HCT116 (cell line): ENCODE measurements at regions not wholly inside any gene's neighbourhood (a gene's known extent, or its start where the extent isn't known, plus 50 kb on each side); places are given as distances from the start of the nearest gene placed in this dataset.

Source experiments
- ATAC-seq: fragments of 200-7000 bp; cut with Tn5 transposase; 2 replicates; pipeline ENCODE4 v1.9.1; 2020; ENCODE audit warnings: mild to moderate bottlenecking, moderate library complexity
- BruUV-seq: library from RNA; stranded (reverse); fragments of 400-500 nt; replicated peaks from 2 replicates; lab custom pipeline; 2021; lab: Mats Ljungman, UMichigan
- CTCF ChIA-PET: fragments of 300-600 bp; sonication (Branson Sonifier 250); formaldehyde crosslinking; loops from one replicate; lab custom pipeline; 2021; ENCODE audit warnings: antibody characterized with exemption; lab: Charles Lee
- POLR2A ChIA-PET: fragments of 300-600, 350-600 bp; sonication (Branson Sonifier 250); formaldehyde crosslinking; loops from one replicate; lab custom pipeline; 2021; ENCODE audit warnings: antibody characterized with exemption; lab: Charles Lee
- RAD21 ChIA-PET, 2 experiments: fragments of 300-600 bp; sonication (Branson Sonifier 250); formaldehyde crosslinking; loops; one replicate each; lab custom pipeline; 2023; ENCODE audit warnings: low total read pairs in 2 of 2; ENCODE audit not compliant: uncharacterized antibody in 2 of 2, unreplicated experiment in 2 of 2, low non-redundant PET in 1 of 2; lab: Charles Lee
- DNase-seq: peaks from one replicate; pipeline ENCODE4 v3.0.0-alpha.2; 2010; ENCODE audit warnings: low read depth, low spot score
- H2AFZ ChIP-seq: fragments of 200-600 bp; shearing (Covaris generic), sonication (generic); 2 replicates; pipeline ENCODE4 v1.6.1; 2017; ENCODE audit warnings: low read depth, mixed run types, mixed read lengths, antibody characterized with exemption, low read length; ENCODE audit not compliant: poor library complexity, severe bottlenecking
- H3K27ac ChIP-seq: 2 replicates; pipeline ENCODE4 v1.5.1; 2012; ENCODE audit warnings: low read depth, low read length
- H3K27me3 ChIP-seq: fragments of 200-600 bp; sonication (generic); 2 replicates; pipeline ENCODE4 v1.6.1; 2016; ENCODE audit warnings: mixed run types, low read length, mixed read lengths; ENCODE audit not compliant: insufficient read depth
- H3K36me3 ChIP-seq, 2 experiments: fragments of 200-500 bp in 1 of 2; fragments of 200-600 bp in 1 of 2; sonication (Bioruptor generic) in 1 of 2; sonication (generic) in 1 of 2; 2 replicates each; pipeline versions ENCODE4 v1.5.1 to v1.6.1; 2014 to 2016; ENCODE audit warnings: low read length in 2 of 2, inconsistent platforms in 1 of 2, mixed read lengths in 1 of 2, mixed run types in 1 of 2; ENCODE audit not compliant: insufficient read depth in 2 of 2, control insufficient read depth in 1 of 2
- H3K4me1 ChIP-seq, 2 experiments: fragments of 200-600 bp in 1 of 2; sonication (generic) in 1 of 2; 2 replicates each; pipeline versions ENCODE4 v1.5.1 to v1.6.1; 2012 to 2017; ENCODE audit warnings: low read length in 2 of 2, inconsistent platforms in 1 of 2, mild to moderate bottlenecking in 1 of 2, mixed read lengths in 1 of 2, mixed run types in 1 of 2, moderate library complexity in 1 of 2; ENCODE audit not compliant: insufficient read depth in 2 of 2, control insufficient read depth in 1 of 2
- H3K4me2 ChIP-seq: fragments of 200-600 bp; sonication (generic); 2 replicates; pipeline ENCODE4 v1.6.1; 2017; ENCODE audit warnings: mixed run types, low read length, mixed read lengths
- H3K4me3 ChIP-seq, 2 experiments: fragments of 200-600 bp in 1 of 2; sonication (generic) in 1 of 2; replicated peaks in 1 of 2; 2 replicates each; pipeline ENCODE4 v1.5.1; 2011 to 2016; ENCODE audit warnings: low read length in 2 of 2, control low read depth in 1 of 2, low read depth in 1 of 2, mild to moderate bottlenecking in 1 of 2, mixed read lengths in 1 of 2, mixed run types in 1 of 2
- H3K79me2 ChIP-seq: fragments of 200-600 bp; sonication (generic); 2 replicates; pipeline ENCODE4 v1.6.1; 2017; ENCODE audit warnings: mild to moderate bottlenecking, mixed run types, low read length, moderate library complexity, mixed read lengths; ENCODE audit not compliant: insufficient read depth
- H3K9ac ChIP-seq: fragments of 200-600 bp; sonication (generic); 2 replicates; pipeline ENCODE4 v1.6.1; 2016; ENCODE audit warnings: low read length, mixed read lengths
- H3K9me2 ChIP-seq: fragments of 200-600 bp; sonication (generic), shearing (Covaris generic); 2 replicates; pipeline ENCODE4 v1.6.1; 2017; ENCODE audit warnings: mixed run types, mild to moderate bottlenecking, moderate library complexity; ENCODE audit not compliant: insufficient read depth
- H3K9me3 ChIP-seq, 2 experiments: fragments of 200-500 bp in 1 of 2; fragments of 200-600 bp in 1 of 2; sonication (Bioruptor generic) in 1 of 2; sonication (generic) in 1 of 2; 2 replicates each; pipeline ENCODE4 v1.6.1; 2014 to 2017; ENCODE audit warnings: low read length in 2 of 2, mixed read lengths in 2 of 2, inconsistent platforms in 1 of 2, low read depth in 1 of 2, mild to moderate bottlenecking in 1 of 2, mixed run types in 1 of 2, moderate library complexity in 1 of 2; ENCODE audit not compliant: control insufficient read depth in 1 of 2, insufficient read depth in 1 of 2
- H4K20me1 ChIP-seq: fragments of 200-600 bp; sonication (generic), shearing (Covaris generic); 2 replicates; pipeline ENCODE4 v1.6.1; 2017; ENCODE audit warnings: mixed run types, mild to moderate bottlenecking, moderate library complexity; ENCODE audit not compliant: insufficient read depth
- CEBPB ChIP-seq: IDR thresholded peaks from 2 replicates; pipeline ENCODE4 v1.6.1; 2012; ENCODE audit warnings: low read depth
- EGR1 ChIP-seq: IDR thresholded peaks from 2 replicates; pipeline ENCODE4 v1.6.1; 2012; ENCODE audit warnings: low read depth
- ELF1 ChIP-seq: IDR thresholded peaks from 2 replicates; pipeline ENCODE4 v1.6.1; 2012; ENCODE audit warnings: low read depth, borderline replicate concordance
- EZH2phosphoT487 ChIP-seq: fragments of 200-600 bp; IDR thresholded peaks from 2 replicates; pipeline ENCODE4 v1.6.1; 2018; ENCODE audit warnings: antibody characterized with exemption, borderline replicate concordance
- FOSL1 ChIP-seq: IDR thresholded peaks from 2 replicates; pipeline ENCODE4 v1.6.1; 2012; ENCODE audit warnings: low read depth
- SIN3A ChIP-seq: IDR thresholded peaks from 2 replicates; pipeline ENCODE4 v1.6.1; 2012; ENCODE audit warnings: low read depth
- SP1 ChIP-seq: IDR thresholded peaks from 2 replicates; pipeline ENCODE4 v1.6.1; 2012; ENCODE audit warnings: low read depth
- SRF ChIP-seq: IDR thresholded peaks from 2 replicates; pipeline ENCODE4 v1.6.1; 2012; ENCODE audit warnings: low read depth
- TCF7L2 ChIP-seq: IDR thresholded peaks from 2 replicates; pipeline ENCODE4 v1.7.0; 2011; ENCODE audit warnings: borderline replicate concordance, inconsistent platforms; ENCODE audit not compliant: insufficient read depth, insufficient read length; ENCODE audit errors: extremely low read depth
- YY1 ChIP-seq: IDR thresholded peaks from 2 replicates; pipeline ENCODE4 v1.6.1; 2011; ENCODE audit warnings: low read length, low read depth, moderate library complexity, mild to moderate bottlenecking; ENCODE audit not compliant: insufficient replicate concordance; ENCODE audit errors: extremely low read depth
- ZFX ChIP-seq: fragments of 450-650 bp; IDR thresholded peaks from 2 replicates; pipeline ENCODE4 v1.6.1; 2017
- ZNF274 ChIP-seq: fragments of 200-500 bp; sonication (Bioruptor generic); IDR thresholded peaks from 2 replicates; pipeline ENCODE4 v1.6.1; 2014; ENCODE audit warnings: mild to moderate bottlenecking, low read depth, low read length, inconsistent platforms
- intact Hi-C: fragments of 100-400 bp; cut with micrococcal nuclease; formaldehyde crosslinking; loops from 2 replicates; pipeline ENCODE4 v1.10.0; 2022
- TF ChIP-seq, protein P1 (sequence below): IDR thresholded peaks from 2 replicates; pipeline ENCODE4 v1.6.1; 2012
- TF ChIP-seq, protein P2 (sequence below), 3 experiments: fragments of 200-600 bp in 1 of 3; sonication (generic) in 1 of 3; IDR thresholded peaks in 2 of 3; conservative IDR thresholded peaks in 1 of 3; 2 replicates each; pipeline ENCODE4 v1.5.1; 2012 to 2017; ENCODE audit warnings: low read depth in 2 of 3, low read length in 2 of 3, antibody characterized with exemption in 1 of 3, borderline replicate concordance in 1 of 3, control low read depth in 1 of 3, mild to moderate bottlenecking in 1 of 3, mixed read lengths in 1 of 3, mixed run types in 1 of 3, moderate library complexity in 1 of 3; ENCODE audit not compliant: insufficient read depth in 1 of 3
- TF ChIP-seq, protein P3 (sequence below): IDR thresholded peaks from 2 replicates; pipeline ENCODE4 v1.6.1; 2012
- TF ChIP-seq, protein P4 (sequence below): IDR thresholded peaks from 2 replicates; pipeline ENCODE4 v1.6.1; 2011; ENCODE audit warnings: mild to moderate bottlenecking, low read length, moderate library complexity; ENCODE audit not compliant: insufficient replicate concordance; ENCODE audit errors: extremely low read depth

DNA sequence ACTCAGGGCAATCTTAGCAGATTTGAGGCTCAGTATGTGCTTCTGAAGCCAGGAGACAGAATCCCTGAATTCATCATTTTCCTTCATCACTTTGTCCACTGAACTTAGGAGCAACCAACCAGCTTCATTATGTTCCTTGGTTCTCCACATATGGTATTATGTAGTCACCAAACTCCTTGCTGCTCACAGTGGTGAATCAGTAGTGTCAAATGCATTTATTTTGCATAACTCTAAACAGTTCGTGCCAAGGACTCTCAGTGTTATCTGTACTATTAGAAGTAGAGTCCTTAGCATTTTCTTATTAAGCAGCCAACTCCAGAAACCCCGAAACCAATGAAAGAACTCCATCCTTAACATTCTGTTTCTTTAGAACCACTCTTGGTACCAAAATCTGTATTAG is 466.9 kb upstream of the RGS6 start:
- Histone ChIP-seq H3K9me3 (no peaks in the 10 kb centered on the region), H3K79me2 (no peaks in the 10 kb centered on the region), H3K36me3 (no peaks in the 10 kb centered on the region), H3K9me2 (no peaks in the 10 kb centered on the region), H3K4me2 (no peak overlapping the region), H3K9ac (no peak overlapping the region), H4K20me1 (no peaks in the 10 kb centered on the region), H3K27me3 (no peaks in the 10 kb centered on the region), H2AFZ (no peak overlapping the region), H3K27ac (no peak overlapping the region), H3K4me3 (no peak overlapping the region), H3K4me1 (no peaks in the 10 kb centered on the region)
- BruUV-seq = no TSS peak
- ChIA-PET RAD21 (no interaction called here), POLR2A (no interaction called here), CTCF (no interaction called here)
- no peak for DNase-seq
- TF ChIP-seq EZH2phosphoT487 = no peak
- TF ChIP-seq, protein P1, sequence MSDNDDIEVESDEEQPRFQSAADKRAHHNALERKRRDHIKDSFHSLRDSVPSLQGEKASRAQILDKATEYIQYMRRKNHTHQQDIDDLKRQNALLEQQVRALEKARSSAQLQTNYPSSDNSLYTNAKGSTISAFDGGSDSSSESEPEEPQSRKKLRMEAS = no peak
- TF ChIP-seq, protein P2, sequence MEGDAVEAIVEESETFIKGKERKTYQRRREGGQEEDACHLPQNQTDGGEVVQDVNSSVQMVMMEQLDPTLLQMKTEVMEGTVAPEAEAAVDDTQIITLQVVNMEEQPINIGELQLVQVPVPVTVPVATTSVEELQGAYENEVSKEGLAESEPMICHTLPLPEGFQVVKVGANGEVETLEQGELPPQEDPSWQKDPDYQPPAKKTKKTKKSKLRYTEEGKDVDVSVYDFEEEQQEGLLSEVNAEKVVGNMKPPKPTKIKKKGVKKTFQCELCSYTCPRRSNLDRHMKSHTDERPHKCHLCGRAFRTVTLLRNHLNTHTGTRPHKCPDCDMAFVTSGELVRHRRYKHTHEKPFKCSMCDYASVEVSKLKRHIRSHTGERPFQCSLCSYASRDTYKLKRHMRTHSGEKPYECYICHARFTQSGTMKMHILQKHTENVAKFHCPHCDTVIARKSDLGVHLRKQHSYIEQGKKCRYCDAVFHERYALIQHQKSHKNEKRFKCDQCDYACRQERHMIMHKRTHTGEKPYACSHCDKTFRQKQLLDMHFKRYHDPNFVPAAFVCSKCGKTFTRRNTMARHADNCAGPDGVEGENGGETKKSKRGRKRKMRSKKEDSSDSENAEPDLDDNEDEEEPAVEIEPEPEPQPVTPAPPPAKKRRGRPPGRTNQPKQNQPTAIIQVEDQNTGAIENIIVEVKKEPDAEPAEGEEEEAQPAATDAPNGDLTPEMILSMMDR (IDR thresholded peaks at IDR 0.05 in 2 of 3, conservative IDR thresholded peaks at IDR 0.05 in 1 of 3; ENCODE audit: borderline replicate concordance in 1 of 3, insufficient read depth in 1 of 3, low read depth in 2 of 3, low read length in 2 of 3) = no peak
- TF ChIP-seq YY1 = no peak
- TF ChIP-seq, protein P3, sequence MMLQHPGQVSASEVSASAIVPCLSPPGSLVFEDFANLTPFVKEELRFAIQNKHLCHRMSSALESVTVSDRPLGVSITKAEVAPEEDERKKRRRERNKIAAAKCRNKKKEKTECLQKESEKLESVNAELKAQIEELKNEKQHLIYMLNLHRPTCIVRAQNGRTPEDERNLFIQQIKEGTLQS = no peak
- TF ChIP-seq ZFX = no peak
- no peak for TF ChIP-seq CEBPB
- TF ChIP-seq ZNF274 = no peak
- TF ChIP-seq SIN3A = no peak
- TF ChIP-seq SRF = no peak
- TF ChIP-seq, protein P4, sequence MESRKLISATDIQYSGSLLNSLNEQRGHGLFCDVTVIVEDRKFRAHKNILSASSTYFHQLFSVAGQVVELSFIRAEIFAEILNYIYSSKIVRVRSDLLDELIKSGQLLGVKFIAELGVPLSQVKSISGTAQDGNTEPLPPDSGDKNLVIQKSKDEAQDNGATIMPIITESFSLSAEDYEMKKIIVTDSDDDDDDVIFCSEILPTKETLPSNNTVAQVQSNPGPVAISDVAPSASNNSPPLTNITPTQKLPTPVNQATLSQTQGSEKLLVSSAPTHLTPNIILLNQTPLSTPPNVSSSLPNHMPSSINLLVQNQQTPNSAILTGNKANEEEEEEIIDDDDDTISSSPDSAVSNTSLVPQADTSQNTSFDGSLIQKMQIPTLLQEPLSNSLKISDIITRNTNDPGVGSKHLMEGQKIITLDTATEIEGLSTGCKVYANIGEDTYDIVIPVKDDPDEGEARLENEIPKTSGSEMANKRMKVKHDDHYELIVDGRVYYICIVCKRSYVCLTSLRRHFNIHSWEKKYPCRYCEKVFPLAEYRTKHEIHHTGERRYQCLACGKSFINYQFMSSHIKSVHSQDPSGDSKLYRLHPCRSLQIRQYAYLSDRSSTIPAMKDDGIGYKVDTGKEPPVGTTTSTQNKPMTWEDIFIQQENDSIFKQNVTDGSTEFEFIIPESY = no peak
- no peak for TF ChIP-seq ELF1
- TF ChIP-seq FOSL1 = no peak
- TF ChIP-seq TCF7L2 = no peak
- TF ChIP-seq SP1 = no peak
- TF ChIP-seq EGR1 = no peak
- intact Hi-C loops = no loop called here
- ATAC-seq = no peak
